K562 (cell line): ENCODE measurements at regions not wholly inside any gene's neighbourhood (a gene's known extent, or its start where the extent isn't known, plus 50 kb on each side); places are given as distances from the start of the nearest gene placed in this dataset.

Source experiments
- ATAC-seq: fragments of 200-7000 bp; cut with Tn5 transposase; 3 replicates; pipeline ENCODE4 v1.9.1; 2020; ENCODE audit warnings: moderate library complexity
- BruUV-seq: library from RNA; stranded (reverse); fragments of 400-500 nt; replicated peaks from 2 replicates; lab custom pipeline; 2021; lab: Mats Ljungman, UMichigan
- CTCF ChIA-PET: fragments of 300-600 bp; formaldehyde crosslinking; extraction: SDS; loops from one replicate; lab custom pipeline; 2021; ENCODE audit warnings: low intra/inter-chr PET ratio; lab: Yijun Ruan, JAX
- POLR2A ChIA-PET: fragments of 300-600, 350-650 bp; sonication (Branson Sonifier 250); formaldehyde crosslinking; extraction: SDS; loops from one replicate; lab custom pipeline; 2021; ENCODE audit warnings: antibody characterized with exemption, inconsistent platforms; lab: Yijun Ruan, JAX
- DNase-seq, 4 experiments: peaks; one replicate each; pipeline versions ENCODE4 v3.0.0 to v3.0.0-alpha.2; 2011 to 2018; ENCODE audit warnings: low spot score in 3 of 4, mixed read lengths in 3 of 4; ENCODE audit errors: extremely low read depth in 1 of 4
- FAIRE-seq: peaks from 2 replicates; lab custom pipeline; 2011; peaks lifted over from hg19 to GRCh38; lab: Jason Lieb, UNC
- H2AFZ ChIP-seq: 2 replicates; pipeline ENCODE4 v1.6.0; 2011; ENCODE audit warnings: low read depth, low read length, control low read depth, inconsistent platforms
- H3K27ac ChIP-seq: fragments of 200-600 bp; 3 replicates; pipeline ENCODE4 v1.8.0; 2011; ENCODE audit warnings: low read depth, mild to moderate bottlenecking, control low read depth, inconsistent platforms, low read length, moderate library complexity, mixed read lengths; ENCODE audit errors: extremely low read depth
- H3K27me3 ChIP-seq, 2 experiments: fragments of 300-600 bp in 1 of 2; 2 replicates in 1 of 2; 3 replicates in 1 of 2; pipeline versions ENCODE4 v1.6.0 to v1.8.0; 2011; ENCODE audit warnings: inconsistent platforms in 2 of 2, low read length in 2 of 2, mild to moderate bottlenecking in 1 of 2, mixed read lengths in 1 of 2, moderate library complexity in 1 of 2; ENCODE audit not compliant: control insufficient read depth in 2 of 2, insufficient read depth in 2 of 2
- H3K36me3 ChIP-seq: fragments of 300-600 bp; 3 replicates; pipeline ENCODE4 v1.8.0; 2011; ENCODE audit warnings: mild to moderate bottlenecking, low read length, inconsistent platforms; ENCODE audit not compliant: control insufficient read depth, insufficient read depth
- H3K4me1 ChIP-seq, 2 experiments: fragments of 200-600 bp in 1 of 2; replicated peaks in 1 of 2; 2 replicates in 1 of 2; 3 replicates in 1 of 2; pipeline versions ENCODE4 v1.5.1 to v1.8.0; 2011; ENCODE audit warnings: inconsistent platforms in 2 of 2, low read length in 2 of 2, mild to moderate bottlenecking in 1 of 2, mixed read lengths in 1 of 2, moderate library complexity in 1 of 2; ENCODE audit not compliant: control insufficient read depth in 2 of 2, insufficient read depth in 2 of 2
- H3K4me2 ChIP-seq: 2 replicates; pipeline ENCODE4 v1.6.1; 2011; ENCODE audit warnings: low read length, control low read depth, inconsistent platforms, mixed read lengths; ENCODE audit not compliant: insufficient read depth
- H3K4me3 ChIP-seq: fragments of 200-600 bp; sonication (generic), shearing (Covaris generic); 2 replicates; pipeline ENCODE4 v1.5.1; 2016; ENCODE audit warnings: control low read depth, inconsistent platforms
- H3K79me2 ChIP-seq: fragments of 200-600 bp; 3 replicates; pipeline ENCODE4 v1.8.0; 2011; ENCODE audit warnings: low read length, inconsistent platforms; ENCODE audit not compliant: control insufficient read depth, insufficient read depth
- H3K9ac ChIP-seq, 2 experiments: 2 replicates each; pipeline versions ENCODE4 v1.6.0 to v1.6.1; 2011; ENCODE audit warnings: low read depth in 2 of 2, low read length in 2 of 2, control low read depth in 1 of 2, inconsistent platforms in 1 of 2, mild to moderate bottlenecking in 1 of 2, mixed read lengths in 1 of 2; ENCODE audit not compliant: insufficient read depth in 1 of 2
- H3K9me1 ChIP-seq: one replicate; pipeline ENCODE4 v1.6.0; 2011; ENCODE audit warnings: inconsistent platforms, mild to moderate bottlenecking, low read length, moderate library complexity; ENCODE audit not compliant: control insufficient read depth, insufficient read depth
- H3K9me3 ChIP-seq: replicated peaks from 2 replicates; pipeline ENCODE4 v1.5.1; 2011; ENCODE audit warnings: low read depth, low read length, inconsistent platforms; ENCODE audit not compliant: control insufficient read depth, insufficient read depth
- H4K20me1 ChIP-seq: replicated peaks from 2 replicates; pipeline ENCODE4 v1.6.1; 2011; ENCODE audit warnings: low read length, inconsistent platforms, mixed read lengths; ENCODE audit not compliant: control insufficient read depth, insufficient read depth
- NELFE ChIP-seq: IDR thresholded peaks from 2 replicates; pipeline ENCODE4 v1.6.1; 2011; ENCODE audit warnings: mild to moderate bottlenecking; ENCODE audit not compliant: insufficient read depth, insufficient read length
- PRDM10 ChIP-seq: fragments of 450-650 bp; IDR thresholded peaks from 2 replicates; pipeline ENCODE4 v1.6.1; 2018; ENCODE audit not compliant: partially characterized antibody
- WGBS: fragments of 100-300 bp; shearing (Covaris generic); methylation state at CpG from one replicate; pipeline ENCODE4 v1.1.6; 2016; ENCODE audit warnings: low coverage, mixed read lengths; ENCODE audit not compliant: insufficient coverage; ENCODE audit errors: missing lambda C conversion rate; 5-methylcytosine and 5-hydroxymethylcytosine counted together
- in situ Hi-C: fragments of 300-500 bp; cut with MboI; formaldehyde crosslinking; loops from 4 replicates; pipeline ENCODE4 v1.15.0; 2018; ENCODE audit warnings: inconsistent platforms, mixed read lengths
- intact Hi-C: fragments of 100-400 bp; cut with micrococcal nuclease; formaldehyde crosslinking; loops from 2 replicates; pipeline ENCODE4 v1.14.2; 2022

- FAIRE-seq (no peak), ATAC-seq (no peak), DNase-seq (no peak)
- Histone ChIP-seq H3K27ac (no peak overlapping the region), H2AFZ (no peak overlapping the region), H3K36me3 (no peaks in the 10 kb centered on the region), H3K27me3 (no peaks in the 10 kb centered on the region)
- 1% methylated on average over 4 of the region's 4 CpGs for WGBS
- in situ Hi-C loops: no loop called here
- TF ChIP-seq PRDM10: no peak
- TF ChIP-seq NELFE: no peak
- TF ChIP-seq, all 486 proteins: peak for 0
- Histone ChIP-seq H3K4me2 (no peak overlapping the region), H3K79me2 (no peaks in the 10 kb centered on the region), H3K4me1 (no peaks in the 10 kb centered on the region), H3K9ac (no peak overlapping the region), H3K9me1 (no peaks in the 10 kb centered on the region), H4K20me1 (no peaks in the 10 kb centered on the region), H3K4me3 (no peak overlapping the region), H3K9me3 (no peaks in the 10 kb centered on the region)
- no TSS peak for BruUV-seq
- intact Hi-C loops: no loop called here
- POLR2A ChIA-PET: no interaction called here
- CTCF ChIA-PET: no interaction called here
Observed at GRCh38 chr5:67879620-67880510, 335.7 kb upstream of the PIK3R1 start.
